GM18508 (cell line): ENCODE measurements at regions not wholly inside any gene's neighbourhood (a gene's known extent, or its start where the extent isn't known, plus 50 kb on each side); places are given as distances from the start of the nearest gene placed in this dataset.

Experiments used
- ATAC-seq: cut with Tn5 transposase; IDR thresholded peaks from one replicate; pipeline ENCODE4 v1.9.1; 2021; ENCODE audit warnings: moderate number of reproducible peaks; ENCODE audit not compliant: insufficient read depth, unreplicated experiment

GRCh38 chr10:128220021-128220420 lies 93.8 kb upstream of the MKI67 start:
- ATAC-seq = no peak

GRCh38 chr10:128221117-128221516 lies 94.9 kb upstream of the MKI67 start:
- ATAC-seq = no peak

GRCh38 chr10:128221807-128222206 lies 95.6 kb upstream of the MKI67 start:
- no peak for ATAC-seq

GRCh38 chr10:128222332-128222849 lies 96.2 kb upstream of the MKI67 start:
- ATAC-seq = no peak

GRCh38 chr10:128230401-128230800 lies 104.2 kb upstream of the MKI67 start:
- no peak for ATAC-seq

GRCh38 chr10:128233422-128233821 lies 107.2 kb upstream of the MKI67 start:
- no peak for ATAC-seq

- ATAC-seq = no peak
Measured at GRCh38 chr10:128237710-128238109, 111.5 kb upstream of the MKI67 start.

- no peak for ATAC-seq
Measured at GRCh38 chr10:128241023-128241422, 114.8 kb upstream of the MKI67 start.

- ATAC-seq = no peak
Measured at GRCh38 chr10:128242641-128243040, 116.4 kb upstream of the MKI67 start.

GRCh38 chr10:128245026-128245425 lies 118.8 kb upstream of the MKI67 start:
- no peak for ATAC-seq

GRCh38 chr10:128247576-128247975 lies 121.4 kb upstream of the MKI67 start:
- no peak for ATAC-seq

- no peak for ATAC-seq
Measured at GRCh38 chr10:128254476-128254875, 128.3 kb upstream of the MKI67 start.

GRCh38 chr10:128257428-128257827 lies 131.2 kb upstream of the MKI67 start:
- no peak for ATAC-seq

GRCh38 chr10:128258421-128258976 lies 132.3 kb upstream of the MKI67 start:
- ATAC-seq = no peak

GRCh38 chr10:128263891-128264688 lies 137.9 kb upstream of the MKI67 start:
- ATAC-seq = no peak

- no peak for ATAC-seq
Measured at GRCh38 chr10:128265596-128265995, 139.4 kb upstream of the MKI67 start.

- no peak for ATAC-seq
Measured at GRCh38 chr10:128267581-128267980, 141.4 kb upstream of the MKI67 start.

GRCh38 chr10:128268015-128268722 lies 141.9 kb upstream of the MKI67 start:
- ATAC-seq = no peak

- no peak for ATAC-seq
Measured at GRCh38 chr10:128274938-128275337, 148.7 kb upstream of the MKI67 start.

- no peak for ATAC-seq
Measured at GRCh38 chr10:128275388-128276177, 149.4 kb upstream of the MKI67 start.
